PC-3 (cell line): ENCODE measurements at regions not wholly inside any gene's neighbourhood (a gene's known extent, or its start where the extent isn't known, plus 50 kb on each side); places are given as distances from the start of the nearest gene placed in this dataset.
A peak's percentile ranks its signal among the peaks of the same experiment; 100 is the strongest.

Source experiments
- ATAC-seq: fragments of 200-7000 bp; cut with Tn5 transposase; 2 replicates; pipeline ENCODE4 v1.9.1; 2020; ENCODE audit warnings: mild to moderate bottlenecking, moderate library complexity
- BruUV-seq: library from RNA; stranded (reverse); fragments of 400-500 nt; replicated peaks from 2 replicates; lab custom pipeline; 2021; lab: Mats Ljungman, UMichigan
- CTCF ChIA-PET: fragments of 300-600 bp; sonication (Branson Sonifier 250); formaldehyde crosslinking; loops from one replicate; lab custom pipeline; 2022; ENCODE audit warnings: antibody characterized with exemption; lab: Charles Lee
- POLR2A ChIA-PET: fragments of 300-600 bp; sonication (Branson Sonifier 250); formaldehyde crosslinking; loops from one replicate; lab custom pipeline; 2022; ENCODE audit warnings: antibody characterized with exemption; ENCODE audit not compliant: unreplicated experiment; lab: Charles Lee
- DNase-seq: peaks from one replicate; pipeline ENCODE4 v3.0.0-alpha.2; 2015
- H2AFZ ChIP-seq: fragments of 300-600 bp; sonication (generic); 2 replicates; pipeline ENCODE4 v1.6.0; 2016; ENCODE audit warnings: antibody characterized with exemption, low read length
- H3F3A ChIP-seq: fragments of 300-600 bp; sonication (generic); one replicate; pipeline ENCODE4 v1.6.0; 2017; ENCODE audit warnings: antibody characterized with exemption, low read length, control low read depth, mild to moderate bottlenecking; ENCODE audit not compliant: unreplicated experiment
- H3K27ac ChIP-seq: fragments of 300-600 bp; sonication (generic); 2 replicates; pipeline ENCODE4 v1.5.1; 2016; ENCODE audit warnings: mild to moderate bottlenecking, low read length
- H3K27me3 ChIP-seq: fragments of 300-600 bp; sonication (generic); 2 replicates; pipeline ENCODE4 v1.6.1; 2016; ENCODE audit warnings: low read length, mixed read lengths
- H3K36me3 ChIP-seq: fragments of 300-600 bp; sonication (generic); 2 replicates; pipeline ENCODE4 v1.6.1; 2016; ENCODE audit warnings: low read depth, mixed run types, low read length, mixed read lengths
- H3K4me1 ChIP-seq: fragments of 300-600 bp; sonication (generic); 2 replicates; pipeline ENCODE4 v1.5.1; 2016; ENCODE audit warnings: low read length; ENCODE audit not compliant: insufficient read depth
- H3K4me2 ChIP-seq: fragments of 300-600 bp; sonication (generic); 2 replicates; pipeline ENCODE4 v1.6.0; 2016; ENCODE audit warnings: low read length
- H3K4me3 ChIP-seq: fragments of 300-600 bp; sonication (generic); 2 replicates; pipeline ENCODE4 v1.5.1; 2016; ENCODE audit warnings: mild to moderate bottlenecking, low read length, mixed read lengths
- H3K79me2 ChIP-seq: fragments of 300-600 bp; sonication (generic); 2 replicates; pipeline ENCODE4 v1.6.1; 2017; ENCODE audit warnings: low read length, mixed read lengths
- H3K9ac ChIP-seq: fragments of 300-600 bp; sonication (generic); 2 replicates; pipeline ENCODE4 v1.6.0; 2016; ENCODE audit warnings: mild to moderate bottlenecking, low read length
- H3K9me2 ChIP-seq: fragments of 300-600 bp; sonication (generic); replicated peaks from 2 replicates; pipeline ENCODE4 v1.6.1; 2016; ENCODE audit warnings: mixed run types, low read length, mixed read lengths
- H3K9me3 ChIP-seq: fragments of 300-600 bp; sonication (generic); 2 replicates; pipeline ENCODE4 v1.6.1; 2016; ENCODE audit warnings: low read length, mixed read lengths
- H4K20me1 ChIP-seq: fragments of 300-600 bp; sonication (generic); 2 replicates; pipeline ENCODE4 v1.6.1; 2016; ENCODE audit warnings: low read length, mixed read lengths
- CTCF ChIP-seq: fragments of 300-600 bp; sonication (generic); conservative IDR thresholded peaks from 2 replicates; pipeline ENCODE4 v1.5.1; 2017; ENCODE audit warnings: antibody characterized with exemption, low read depth, mild to moderate bottlenecking, low read length
- EZH2 ChIP-seq: fragments of 300-600 bp; sonication (generic); IDR thresholded peaks from one replicate; pipeline ENCODE4 v1.6.1; 2017; ENCODE audit warnings: antibody characterized with exemption, mild to moderate bottlenecking, low read length; ENCODE audit not compliant: unreplicated experiment
- EZH2phosphoT487 ChIP-seq: fragments of 300-600 bp; sonication (generic); IDR thresholded peaks from 2 replicates; pipeline ENCODE4 v1.6.1; 2018; ENCODE audit warnings: mild to moderate bottlenecking, antibody characterized with exemption, low read length, borderline replicate concordance
- intact Hi-C: fragments of 100-400 bp; cut with micrococcal nuclease; formaldehyde crosslinking; loops from 2 replicates; pipeline ENCODE4 v1.9.0; 2023

- CTCF ChIA-PET: no interaction called here
Observed at GRCh38 chr12:97837401-97837800, 374.8 kb downstream of the RMST start.

GRCh38 chr12:97848051-97848450 is 385.4 kb downstream of the RMST start:
- Histone ChIP-seq H3K27me3 (peaks cover 4% of the 10 kb centered on the region; the same call in 1 of the 2 replicates), H4K20me1 (no peaks in the 10 kb centered on the region), H3F3A (no peaks in the 10 kb centered on the region), H2AFZ (no peak overlapping the region), H3K79me2 (no peaks in the 10 kb centered on the region), H3K9me2 (no peaks in the 10 kb centered on the region), H3K9me3 (no peaks in the 10 kb centered on the region), H3K4me1 (no peaks in the 10 kb centered on the region), H3K36me3 (no peaks in the 10 kb centered on the region), H3K27ac (no peak overlapping the region), H3K4me3 (no peak overlapping the region), H3K9ac (no peak overlapping the region), H3K4me2 (no peak overlapping the region)
- intact Hi-C loops: no loop called here
- ChIA-PET POLR2A (no interaction called here), CTCF (no interaction called here)
- BruUV-seq: no TSS peak
- DNase-seq (no peak), ATAC-seq (no peak)
- no peak for TF ChIP-seq CTCF
- TF ChIP-seq EZH2: no peak
- TF ChIP-seq EZH2phosphoT487: no peak

More at GRCh38 chr12:97837401-97837800, 374.8 kb downstream of the RMST start:
- Histone ChIP-seq H3K27ac (no peak overlapping the region), H3K36me3 (no peaks in the 10 kb centered on the region), H3K9me2 (no peaks in the 10 kb centered on the region), H2AFZ (no peak overlapping the region), H3K4me1 (peaks cover 3% of the 10 kb centered on the region; the same call in 1 of the 2 replicates), H3K9me3 (no peaks in the 10 kb centered on the region), H3K79me2 (no peaks in the 10 kb centered on the region), H3K4me3 (no peak overlapping the region), H3K4me2 (no peak overlapping the region), H3K27me3 (no peaks in the 10 kb centered on the region), H3F3A (no peaks in the 10 kb centered on the region), H3K9ac (no peak overlapping the region), H4K20me1 (no peaks in the 10 kb centered on the region)
- intact Hi-C loops: no loop called here
- no TSS peak for BruUV-seq
- POLR2A ChIA-PET: interaction anchor here (0.5 kb wide), 1 partner anchor 81 kb away, joined by 4 read pairs; no protein-coding TSS in a partner anchor
- DNase-seq (peak; percentile 70), ATAC-seq (no peak)
- TF ChIP-seq EZH2phosphoT487 (no peak), EZH2 (no peak), CTCF (no peak)

- ATAC-seq (no peak), DNase-seq (peak; percentile 43)
- POLR2A ChIA-PET: no interaction called here
- H3K27ac ChIP-seq: no peak overlapping the region
- no peak overlapping the region for H2AFZ ChIP-seq
- peaks cover 12% of the 10 kb centered on the region; the same call in 1 of the 2 replicates for H3K27me3 ChIP-seq
- no peak overlapping the region for H3K4me2 ChIP-seq
- TF ChIP-seq EZH2phosphoT487 (no peak), CTCF (peak; percentile 67)
- H3K9ac ChIP-seq: no peak overlapping the region
- no peak overlapping the region for H3K4me3 ChIP-seq
- H3K9me3 ChIP-seq: no peaks in the 10 kb centered on the region
- no peaks in the 10 kb centered on the region for H3K4me1 ChIP-seq
- H3F3A ChIP-seq: no peaks in the 10 kb centered on the region
- no peaks in the 10 kb centered on the region for H3K79me2 ChIP-seq
- H4K20me1 ChIP-seq: no peaks in the 10 kb centered on the region
- no TSS peak for BruUV-seq
- intact Hi-C loops: no loop called here
- CTCF ChIA-PET: no interaction called here
- no peaks in the 10 kb centered on the region for H3K36me3 ChIP-seq
- H3K9me2 ChIP-seq: no peaks in the 10 kb centered on the region
Observed at GRCh38 chr12:97854477-97854876, 391.9 kb downstream of the RMST start.
